Activated CD8-positive, alpha-beta T cell treated with anti-CD3 and anti-CD28 coated beads for 36 hours (primary cell): ENCODE measurements at regions not wholly inside any gene's neighbourhood (a gene's known extent, or its start where the extent isn't known, plus 50 kb on each side); places are given as distances from the start of the nearest gene placed in this dataset.

Source experiments
- ATAC-seq: fragments of 200-7000 bp; cut with Tn5 transposase; one replicate; pipeline ENCODE4 v1.10.0; 2021; ENCODE audit warnings: mild to moderate bottlenecking, moderate library complexity
- CTCF ChIA-PET: fragments of 350-600 bp; sonication (Branson Sonifier 250); formaldehyde crosslinking; loops from one replicate; lab custom pipeline; 2021; ENCODE audit warnings: antibody characterized with exemption; lab: Charles Lee
- POLR2A ChIA-PET: fragments of 350-600 bp; sonication (Branson Sonifier 250); formaldehyde crosslinking; loops from one replicate; lab custom pipeline; 2021; ENCODE audit warnings: antibody characterized with exemption; lab: Charles Lee
- DNase-seq: peaks from one replicate; pipeline ENCODE4 v3.0.0-alpha.2; 2020
- H3K27ac Mint-ChIP-seq: one replicate; pipeline ENCODE4 v1.8.0; 2021; ENCODE audit warnings: mild to moderate bottlenecking, mixed read lengths
- H3K27me3 Mint-ChIP-seq: one replicate; pipeline ENCODE4 v1.8.0; 2021; ENCODE audit warnings: mixed read lengths
- H3K36me3 Mint-ChIP-seq: one replicate; pipeline ENCODE4 v1.8.0; 2021; ENCODE audit warnings: low read depth, mixed read lengths
- H3K4me1 Mint-ChIP-seq: one replicate; pipeline ENCODE4 v1.8.0; 2021; ENCODE audit warnings: low read depth, mixed read lengths
- H3K4me3 Mint-ChIP-seq: one replicate; pipeline ENCODE4 v1.8.0; 2021; ENCODE audit warnings: mild to moderate bottlenecking, moderate library complexity, mixed read lengths
- H3K9me3 Mint-ChIP-seq: one replicate; pipeline ENCODE4 v1.8.0; 2021; ENCODE audit warnings: mixed read lengths
- intact Hi-C: fragments of 100-400 bp; cut with micrococcal nuclease; formaldehyde crosslinking; loops from one replicate; pipeline ENCODE4 v1.10.0; 2022
- TF ChIP-seq, protein P1 (sequence below): fragments of 200-600 bp; IDR thresholded peaks from one replicate; pipeline ENCODE4 v1.8.0; 2022; ENCODE audit warnings: antibody characterized with exemption, mild to moderate bottlenecking

DNA sequence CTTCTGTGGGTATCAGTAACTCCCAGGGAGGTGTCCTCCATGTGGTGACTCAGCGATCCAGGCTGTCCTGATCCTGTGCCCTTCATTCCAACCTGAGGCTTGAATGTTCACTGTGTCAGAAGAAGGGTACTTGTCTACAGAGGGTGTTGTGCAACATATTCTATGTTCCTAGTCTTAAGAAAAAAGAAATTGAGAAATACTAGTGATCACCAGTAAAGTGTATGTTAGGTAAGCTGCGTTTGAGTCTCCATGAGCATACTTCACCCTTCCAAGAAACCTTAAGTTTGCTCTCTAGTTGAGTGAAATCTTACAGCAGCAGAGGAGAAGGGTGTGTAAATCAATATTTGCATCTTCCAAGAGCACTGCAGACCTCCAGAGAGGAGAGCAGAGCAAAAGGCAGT is 122.2 kb upstream of the SLC24A5 start:
- H3K36me3 Mint-ChIP-seq, result no peaks in the 10 kb centered on the region
- TF ChIP-seq, protein P1, sequence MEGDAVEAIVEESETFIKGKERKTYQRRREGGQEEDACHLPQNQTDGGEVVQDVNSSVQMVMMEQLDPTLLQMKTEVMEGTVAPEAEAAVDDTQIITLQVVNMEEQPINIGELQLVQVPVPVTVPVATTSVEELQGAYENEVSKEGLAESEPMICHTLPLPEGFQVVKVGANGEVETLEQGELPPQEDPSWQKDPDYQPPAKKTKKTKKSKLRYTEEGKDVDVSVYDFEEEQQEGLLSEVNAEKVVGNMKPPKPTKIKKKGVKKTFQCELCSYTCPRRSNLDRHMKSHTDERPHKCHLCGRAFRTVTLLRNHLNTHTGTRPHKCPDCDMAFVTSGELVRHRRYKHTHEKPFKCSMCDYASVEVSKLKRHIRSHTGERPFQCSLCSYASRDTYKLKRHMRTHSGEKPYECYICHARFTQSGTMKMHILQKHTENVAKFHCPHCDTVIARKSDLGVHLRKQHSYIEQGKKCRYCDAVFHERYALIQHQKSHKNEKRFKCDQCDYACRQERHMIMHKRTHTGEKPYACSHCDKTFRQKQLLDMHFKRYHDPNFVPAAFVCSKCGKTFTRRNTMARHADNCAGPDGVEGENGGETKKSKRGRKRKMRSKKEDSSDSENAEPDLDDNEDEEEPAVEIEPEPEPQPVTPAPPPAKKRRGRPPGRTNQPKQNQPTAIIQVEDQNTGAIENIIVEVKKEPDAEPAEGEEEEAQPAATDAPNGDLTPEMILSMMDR, result no peak
- no peak for ATAC-seq
- H3K4me1 Mint-ChIP-seq, result no peaks in the 10 kb centered on the region
- no peaks in the 10 kb centered on the region for H3K9me3 Mint-ChIP-seq
- no peak overlapping the region for H3K4me3 Mint-ChIP-seq
- intact Hi-C loops, result no loop called here
- no peak overlapping the region for H3K27ac Mint-ChIP-seq
- DNase-seq, result no peak
- CTCF ChIA-PET, result no interaction called here
- POLR2A ChIA-PET, result no interaction called here
- H3K27me3 Mint-ChIP-seq, result no peaks in the 10 kb centered on the region

DNA sequence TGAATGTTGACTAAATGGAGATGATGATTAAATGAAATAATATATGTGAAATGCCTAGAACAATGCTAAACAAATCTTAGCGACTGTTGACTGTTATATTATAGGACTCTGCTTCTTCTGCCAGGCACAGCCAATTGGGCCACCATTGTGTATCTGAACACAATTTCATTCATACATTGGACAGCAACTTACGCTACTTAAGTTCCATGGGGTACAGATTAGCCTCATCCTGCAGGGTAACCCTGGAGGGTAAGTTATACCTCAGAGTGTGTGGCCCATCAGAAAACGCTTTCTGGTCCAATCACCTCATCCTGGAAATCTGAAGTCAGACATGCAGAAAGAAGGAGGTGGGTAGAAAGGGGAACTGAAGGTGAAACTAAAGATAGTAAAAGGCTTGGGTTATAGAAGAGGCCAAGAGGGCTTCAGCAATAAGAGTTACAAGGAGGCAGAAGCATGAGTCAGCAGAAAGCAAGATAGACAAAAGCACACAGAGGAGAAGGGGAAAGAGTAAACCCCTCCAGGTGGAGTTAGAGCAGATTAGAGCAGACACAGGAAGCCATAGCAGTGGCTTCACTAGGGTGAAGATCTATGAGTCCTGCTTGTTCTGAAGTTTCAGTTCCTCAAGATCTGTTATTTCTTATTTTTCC is 119.3 kb upstream of the SLC24A5 start:
- H3K36me3 Mint-ChIP-seq, result no peaks in the 10 kb centered on the region
- H3K9me3 Mint-ChIP-seq, result no peaks in the 10 kb centered on the region
- TF ChIP-seq, protein P1, result no peak
- intact Hi-C loops, result no loop called here
- no peaks in the 10 kb centered on the region for H3K27me3 Mint-ChIP-seq
- ChIA-PET CTCF (no interaction called here), POLR2A (no interaction called here)
- no peaks in the 10 kb centered on the region for H3K4me1 Mint-ChIP-seq
- no peak overlapping the region for H3K27ac Mint-ChIP-seq
- H3K4me3 Mint-ChIP-seq, result no peak overlapping the region
- ATAC-seq, result no peak
- no peak for DNase-seq

- H3K27ac Mint-ChIP-seq, result no peak overlapping the region
- no peaks in the 10 kb centered on the region for H3K27me3 Mint-ChIP-seq
- H3K36me3 Mint-ChIP-seq, result no peaks in the 10 kb centered on the region
- ChIA-PET POLR2A (no interaction called here), CTCF (no interaction called here)
- no peaks in the 10 kb centered on the region for H3K9me3 Mint-ChIP-seq
- TF ChIP-seq, protein P1, result no peak
- DNase-seq, result no peak
- no peaks in the 10 kb centered on the region for H3K4me1 Mint-ChIP-seq
- ATAC-seq, result no peak
- no peak overlapping the region for H3K4me3 Mint-ChIP-seq
- intact Hi-C loops, result no loop called here
Observed at GRCh38 chr15:48002767-48003166, 118.0 kb upstream of the SLC24A5 start.

DNA sequence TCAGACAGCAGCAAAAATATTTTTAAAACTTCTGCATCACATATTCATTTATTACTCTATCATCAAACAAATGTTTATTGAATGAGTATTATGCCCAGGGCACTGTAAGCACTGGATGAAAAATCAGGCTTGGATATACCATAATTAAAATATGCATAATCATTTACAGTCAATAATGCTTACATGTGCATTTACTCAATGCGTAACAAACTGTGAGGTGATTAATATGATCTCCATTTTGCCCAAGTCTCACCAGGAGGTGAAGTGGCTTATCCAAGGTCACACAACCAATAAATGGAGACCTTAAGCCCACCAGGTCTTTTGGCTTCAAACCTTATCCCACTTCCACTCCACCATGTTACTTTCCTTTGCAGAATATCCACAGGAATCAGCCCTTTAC is 117.3 kb upstream of the SLC24A5 start:
- Mint-ChIP-seq H3K4me3 (no peak overlapping the region), H3K9me3 (no peaks in the 10 kb centered on the region), H3K27me3 (no peaks in the 10 kb centered on the region), H3K4me1 (no peaks in the 10 kb centered on the region), H3K27ac (no peak overlapping the region), H3K36me3 (no peaks in the 10 kb centered on the region)
- ChIA-PET CTCF (no interaction called here), POLR2A (no interaction called here)
- intact Hi-C loops, result no loop called here
- no peak for ATAC-seq
- TF ChIP-seq, protein P1, result no peak
- DNase-seq, result no peak

DNA sequence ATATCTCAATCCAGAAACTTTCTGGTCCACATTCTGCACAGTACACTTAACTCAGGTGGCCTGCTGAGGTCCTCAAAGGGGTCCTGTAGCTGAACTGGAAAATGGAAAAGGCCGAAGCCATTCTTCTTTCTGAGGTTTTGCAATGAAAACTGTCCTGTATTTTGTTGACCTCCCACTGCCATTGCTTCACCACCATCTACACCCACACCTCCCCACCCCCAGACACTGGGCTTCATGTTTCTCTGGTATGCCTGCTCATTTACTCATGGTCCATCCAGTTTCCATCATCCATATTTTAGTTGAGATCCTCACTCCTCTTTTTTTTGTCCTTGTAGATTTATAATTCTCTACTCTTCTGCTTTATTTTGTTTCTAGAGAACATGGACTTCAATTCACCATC is 115.7 kb upstream of the SLC24A5 start:
- no peak for DNase-seq
- H3K27ac Mint-ChIP-seq, result no peak overlapping the region
- no peaks in the 10 kb centered on the region for H3K36me3 Mint-ChIP-seq
- no peaks in the 10 kb centered on the region for H3K4me1 Mint-ChIP-seq
- POLR2A ChIA-PET, result no interaction called here
- CTCF ChIA-PET, result no interaction called here
- intact Hi-C loops, result no loop called here
- H3K4me3 Mint-ChIP-seq, result no peak overlapping the region
- H3K9me3 Mint-ChIP-seq, result no peaks in the 10 kb centered on the region
- H3K27me3 Mint-ChIP-seq, result no peaks in the 10 kb centered on the region
- ATAC-seq, result no peak
- TF ChIP-seq, protein P1, result no peak
